Liver (tissue), 3 donors: ENCODE measurements at regions not wholly inside any gene's neighbourhood (a gene's known extent, or its start where the extent isn't known, plus 50 kb on each side); places are given as distances from the start of the nearest gene placed in this dataset.

Source experiments
- ATF3 ChIP-seq: IDR thresholded peaks from 2 replicates; pipeline ENCODE4 v1.6.1; 2016; ENCODE audit warnings: antibody characterized with exemption
- CTCF ChIP-seq: fragments of 150-350 bp; IDR thresholded peaks from 2 replicates; pipeline ENCODE4 v1.5.1; 2017; ENCODE audit warnings: improper control_type of control experiment, low read depth, low read length; ENCODE audit not compliant: missing input control
- JUND ChIP-seq, 2 donors: IDR thresholded peaks; 2 replicates each; pipeline ENCODE4 v1.6.1; 2016; ENCODE audit warnings: antibody characterized with exemption in 2 of 2
- MAX ChIP-seq: IDR thresholded peaks from 2 replicates; pipeline ENCODE4 v1.6.1; 2016; ENCODE audit warnings: antibody characterized with exemption
- YY1 ChIP-seq: IDR thresholded peaks from 2 replicates; pipeline ENCODE4 v1.6.1; 2016; ENCODE audit warnings: antibody characterized with exemption, mild to moderate bottlenecking
- donor health status: healthy.
- donor health status: healthy.

GRCh38 chr1:56331207-56331891 is 248.0 kb downstream of the PLPP3 start:
- TF ChIP-seq JUND (IDR thresholded peaks at IDR 0.05), result no peak
- no peak for TF ChIP-seq ATF3
- TF ChIP-seq CTCF, result no peak
- no peak for TF ChIP-seq YY1
- TF ChIP-seq MAX, result no peak
